Suppressor macrophage treated with lipopolysaccharide for 1 hour (primary cell): ENCODE measurements at regions not wholly inside any gene's neighbourhood (a gene's known extent, or its start where the extent isn't known, plus 50 kb on each side); places are given as distances from the start of the nearest gene placed in this dataset.
"Not testable (repeated sequence)": the region's sequence is repeated elsewhere in the genome, so short reads cannot be mapped to it uniquely, and the experiment has no call there.

Experiments used
- DNase-seq, 3 donors: peaks; one replicate each; pipeline ENCODE4 v3.0.0-alpha.2; 2020 to 2022

- peak; percentile 37 to 60 (median 51) for DNase-seq
These were observed 267.0 kb upstream of the HS6ST1 start for GRCh38 chr2:128585706-128586105.

- DNase-seq = no peak
These were observed 271.0 kb upstream of the HS6ST1 start for GRCh38 chr2:128589681-128590080.

DNA sequence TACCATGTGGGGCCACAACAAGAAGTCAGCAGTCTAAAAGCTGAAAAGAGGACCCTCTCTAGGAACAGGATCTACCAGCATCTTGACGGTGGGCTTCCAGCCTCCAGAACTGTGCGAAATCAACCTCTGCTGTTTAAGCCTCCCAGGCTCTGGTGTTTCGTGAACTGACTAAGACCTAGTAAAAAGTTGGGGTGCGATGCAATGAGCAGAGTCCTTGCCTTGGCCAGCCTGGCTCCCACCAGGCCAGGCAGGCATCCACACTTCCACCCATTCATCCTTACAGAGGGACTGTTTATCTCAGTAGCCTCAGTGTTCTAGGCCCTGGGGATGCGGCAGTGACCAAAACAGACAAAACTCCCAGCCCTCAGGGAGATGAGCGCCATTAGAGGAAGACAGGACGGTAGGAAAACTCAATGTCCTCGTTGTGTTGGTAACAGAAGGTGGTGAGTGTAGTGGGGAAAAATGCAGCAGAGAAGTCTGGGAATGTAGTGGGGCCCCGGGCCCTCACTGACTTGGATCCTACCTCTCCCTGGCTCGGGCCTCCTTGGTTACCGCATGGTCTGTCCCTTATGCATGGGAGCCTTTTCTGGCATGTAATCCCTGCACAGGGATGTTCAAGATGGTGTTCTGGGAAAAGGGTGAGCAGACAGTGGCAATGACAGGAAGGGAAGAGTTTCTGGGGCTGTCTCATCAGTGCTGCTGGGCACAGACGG is 271.8 kb upstream of the HS6ST1 start:
- DNase-seq = no peak

DNA sequence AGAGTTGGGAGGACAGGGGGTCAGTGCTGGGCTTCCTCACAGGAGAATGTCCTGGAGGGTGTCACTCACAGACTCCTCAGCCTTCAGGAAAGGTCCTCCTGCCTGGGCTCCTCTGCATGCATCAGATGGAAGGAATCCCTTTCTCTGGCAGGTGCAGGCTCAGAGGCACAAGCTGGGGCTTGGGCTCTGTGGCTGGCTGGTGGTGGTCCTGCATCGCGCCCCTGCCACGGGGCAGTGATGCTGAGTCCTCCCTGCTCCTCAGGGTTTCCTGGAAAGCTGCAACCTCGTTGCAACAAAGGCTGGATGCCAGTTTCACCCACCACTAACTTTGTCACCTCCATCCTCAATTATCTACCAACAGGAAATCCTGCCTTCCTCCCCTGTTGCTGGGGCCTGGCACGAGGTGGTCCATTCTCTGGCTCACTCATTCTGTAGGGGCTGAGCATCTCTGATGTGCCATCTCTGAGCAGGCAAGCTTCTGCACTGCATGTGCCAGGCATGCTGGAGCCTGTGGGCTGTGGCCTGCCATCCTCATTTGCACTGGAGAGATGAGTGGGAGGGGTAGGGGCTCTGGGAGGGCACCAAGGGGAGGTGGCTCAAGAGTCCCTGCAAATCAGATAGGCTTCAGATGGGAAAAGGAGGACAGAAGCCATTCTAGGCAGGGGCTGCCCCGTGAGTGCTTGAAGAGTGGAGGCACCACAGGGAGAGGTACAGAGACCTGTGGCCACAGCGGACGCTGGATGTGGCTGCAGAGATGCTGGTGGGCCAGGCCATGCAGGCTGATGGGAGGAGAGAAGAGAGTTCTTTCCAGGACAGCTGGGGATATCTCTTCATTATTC is 272.6 kb upstream of the HS6ST1 start:
- no peak for DNase-seq

GRCh38 chr2:128591861-128592822 is 273.5 kb upstream of the HS6ST1 start:
- DNase-seq = no peak

DNA sequence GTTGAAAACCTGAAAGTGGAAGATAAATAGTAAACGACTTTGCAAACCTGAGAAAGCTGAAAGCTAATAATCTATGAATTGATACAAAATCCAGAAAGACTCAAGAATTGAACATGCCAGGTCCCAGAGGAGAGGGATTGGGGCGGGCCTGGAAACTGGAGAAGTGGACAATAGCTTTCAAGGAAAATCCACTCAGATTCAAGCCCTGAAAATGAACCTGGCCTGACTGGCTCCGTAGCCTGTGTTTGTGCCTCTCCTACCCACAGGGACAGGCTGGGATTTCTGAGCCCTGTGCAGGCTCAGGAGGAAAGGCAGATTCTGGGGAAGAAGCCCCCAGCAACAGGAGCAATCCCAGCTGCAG is 274.8 kb upstream of the HS6ST1 start:
- DNase-seq = no peak

- DNase-seq = no peak
These were observed 275.4 kb upstream of the HS6ST1 start for GRCh38 chr2:128593879-128594650.

GRCh38 chr2:128594651-128594910 is 275.9 kb upstream of the HS6ST1 start:
- DNase-seq = no peak

- DNase-seq = no peak
These were observed 276.4 kb upstream of the HS6ST1 start for GRCh38 chr2:128594953-128595677.

DNA sequence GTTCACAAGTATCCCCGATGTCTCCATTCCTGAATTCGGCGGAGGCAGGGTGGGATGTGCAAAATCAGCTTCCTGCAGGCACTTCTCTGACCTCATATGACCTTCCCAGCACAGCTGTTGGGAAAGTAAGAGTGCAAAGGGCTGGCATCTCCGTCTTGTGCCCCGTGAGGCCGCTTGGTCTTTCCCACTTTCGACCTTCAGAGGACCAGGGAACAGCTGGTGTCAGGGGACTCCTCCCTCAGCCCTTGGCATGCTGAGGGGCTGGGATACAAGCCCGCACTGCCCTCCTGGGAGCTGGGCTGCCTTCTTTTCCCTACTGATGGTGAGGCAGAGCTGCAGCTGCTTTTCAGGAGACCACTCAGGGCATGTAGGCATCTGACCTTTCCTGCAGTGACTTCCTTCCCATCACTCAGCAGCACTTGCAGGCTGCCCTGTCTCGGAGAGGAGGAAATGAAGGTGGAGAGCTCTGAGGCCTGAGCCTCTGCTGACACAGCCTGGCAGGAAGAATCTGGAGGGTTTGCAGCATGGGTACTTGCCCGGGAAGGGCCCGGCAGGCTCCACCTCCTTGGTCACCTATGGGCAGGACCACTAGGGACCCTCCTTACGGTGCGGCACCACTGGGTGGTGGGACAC is 277.2 kb upstream of the HS6ST1 start:
- DNase-seq = no peak

- DNase-seq = no peak
These were observed 277.9 kb upstream of the HS6ST1 start for GRCh38 chr2:128596396-128597120.

DNA sequence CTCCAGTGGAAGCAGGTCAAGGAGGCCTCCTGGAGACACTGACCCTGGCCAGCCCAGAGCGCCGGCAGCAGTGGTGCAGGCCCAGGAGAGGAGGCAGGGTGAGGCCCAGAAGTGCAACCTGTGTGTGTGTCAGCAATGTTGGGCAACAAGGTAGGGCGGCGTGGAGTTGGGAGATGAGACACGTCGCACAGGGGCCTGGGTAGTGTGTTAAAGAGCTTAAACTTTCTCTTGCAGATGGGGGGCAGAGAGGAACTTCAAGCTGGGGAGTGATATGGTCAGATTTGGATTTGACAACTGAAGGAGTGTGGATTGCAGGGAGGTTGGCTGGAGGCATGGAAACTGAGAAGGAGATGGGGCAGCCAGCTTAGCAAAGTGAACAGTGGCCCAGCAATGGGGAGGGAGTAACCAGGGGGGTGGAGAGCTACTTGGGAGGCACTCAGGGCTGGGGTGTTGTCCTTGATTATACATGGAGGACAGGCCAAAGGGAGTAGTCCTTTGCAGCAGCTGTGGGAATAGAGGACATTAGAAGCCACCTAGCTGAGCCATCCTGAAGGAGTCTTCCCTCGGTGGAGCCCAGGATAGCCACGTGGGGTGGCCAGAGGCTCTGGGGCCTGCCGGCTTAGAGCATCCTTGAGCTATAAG is 278.6 kb upstream of the HS6ST1 start:
- DNase-seq = no peak

GRCh38 chr2:128598260-128598659 is 279.6 kb upstream of the HS6ST1 start:
- not testable (repeated sequence) for DNase-seq

GRCh38 chr2:128598862-128599441 is 280.3 kb upstream of the HS6ST1 start:
- DNase-seq = no peak

DNA sequence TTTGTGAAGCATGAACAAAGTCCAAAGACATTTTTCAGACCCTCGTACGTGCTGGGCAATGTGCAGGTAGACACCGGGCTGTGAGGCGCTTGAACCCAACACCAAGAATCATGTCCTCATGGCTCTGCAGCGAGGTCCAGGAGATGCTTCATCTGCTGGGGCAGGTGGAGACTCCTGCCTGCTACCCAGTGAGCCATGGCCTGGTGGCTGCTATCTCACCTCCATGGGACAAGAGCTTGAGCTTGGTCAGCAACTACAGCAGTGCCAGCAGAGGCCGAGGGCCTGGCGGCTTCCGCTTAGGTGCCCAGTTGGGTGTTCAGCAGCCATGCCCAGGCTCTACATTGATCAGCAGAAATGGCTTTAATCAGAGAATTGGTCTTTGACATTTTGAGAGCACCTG is 281.0 kb upstream of the HS6ST1 start:
- no peak for DNase-seq

DNA sequence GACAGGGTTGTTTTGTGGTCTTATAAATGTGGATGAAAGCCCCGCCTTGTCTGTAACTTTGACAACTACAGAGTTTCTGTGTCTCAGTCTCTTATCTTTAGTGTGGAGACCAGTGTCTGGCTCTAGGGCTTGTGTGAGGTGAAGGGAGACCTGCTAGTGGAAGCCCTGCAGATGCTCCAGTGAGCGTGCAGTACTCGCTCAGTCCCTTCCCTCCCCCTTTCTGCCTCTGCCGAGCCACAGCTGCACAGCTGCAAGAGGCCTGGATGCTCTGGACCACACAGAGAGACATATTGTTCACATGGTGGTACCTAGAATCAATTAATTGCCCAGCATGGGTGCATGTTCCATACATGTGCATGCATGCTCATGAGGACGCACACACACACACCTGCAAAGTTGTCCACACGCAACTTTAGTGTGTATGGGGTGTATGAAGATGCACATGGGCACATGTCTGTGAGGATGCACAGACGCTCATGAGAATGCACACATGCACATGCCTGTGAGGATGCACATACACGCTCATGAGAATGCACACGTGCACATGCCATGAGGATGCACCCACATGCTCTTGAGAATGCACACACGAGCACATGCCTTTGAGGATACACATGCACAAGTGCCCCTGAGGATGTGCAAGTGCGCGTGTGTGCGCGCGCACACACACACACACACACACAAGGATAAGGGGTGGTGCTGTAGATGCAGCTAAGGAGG is 282.1 kb upstream of the HS6ST1 start:
- no peak for DNase-seq

DNA sequence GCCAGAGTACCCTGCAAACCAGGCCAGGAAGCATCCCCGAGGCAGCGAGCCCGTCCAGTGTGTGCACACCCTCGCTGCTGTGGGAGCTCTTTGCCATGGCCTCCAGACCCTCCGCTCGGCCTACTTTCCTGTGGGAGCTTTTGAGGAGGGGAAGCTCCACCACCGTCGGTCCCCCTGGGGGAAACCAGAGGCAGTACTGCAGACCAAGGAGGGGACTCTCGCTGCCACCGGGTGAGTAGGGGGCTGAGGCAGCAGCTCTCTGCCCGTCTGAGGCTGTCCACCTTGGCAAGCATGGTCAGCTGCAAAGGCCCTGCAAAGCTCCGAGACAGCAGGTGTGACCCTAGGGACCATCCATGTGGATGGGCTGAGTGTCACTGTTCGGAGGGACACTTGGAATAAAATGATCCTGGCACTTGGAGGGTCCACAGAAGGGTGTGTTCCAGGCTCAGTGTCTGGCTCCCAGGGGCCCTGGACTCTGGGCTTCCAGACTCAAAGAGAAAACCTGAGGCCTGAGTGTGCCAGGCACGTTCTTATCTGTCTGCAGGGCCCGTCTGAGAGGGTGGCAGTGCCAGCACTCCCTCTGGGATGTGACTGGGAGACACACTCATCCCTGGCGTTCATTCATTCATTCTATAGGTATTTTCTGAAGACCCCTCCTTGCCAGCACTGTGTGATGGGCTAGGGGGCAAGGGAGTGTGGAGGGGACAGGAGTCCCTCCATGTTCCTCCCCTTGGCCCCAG is 282.8 kb upstream of the HS6ST1 start:
- DNase-seq = no peak

- DNase-seq = no peak
These were observed 283.5 kb upstream of the HS6ST1 start for GRCh38 chr2:128602038-128602698.
